HepG2 (cell line): ENCODE measurements at regions not wholly inside any gene's neighbourhood (a gene's known extent, or its start where the extent isn't known, plus 50 kb on each side); places are given as distances from the start of the nearest gene placed in this dataset.

Source experiments
- ATAC-seq: fragments of 200-7000 bp; cut with Tn5 transposase; 3 replicates; pipeline ENCODE4 v1.9.1; 2020; ENCODE audit warnings: mild to moderate bottlenecking, moderate library complexity
- BruUV-seq: library from RNA; stranded (reverse); fragments of 400-500 nt; replicated peaks from 2 replicates; lab custom pipeline; 2021; lab: Mats Ljungman, UMichigan
- CTCF ChIA-PET: fragments of 300-600 bp; formaldehyde crosslinking; extraction: SDS; loops from one replicate; lab custom pipeline; 2021; ENCODE audit warnings: low total read pairs, inconsistent platforms, low intra/inter-chr PET ratio; lab: Yijun Ruan, JAX
- POLR2A ChIA-PET: fragments of 350-600 bp; sonication (Branson Sonifier 250); formaldehyde crosslinking; loops from one replicate; lab custom pipeline; 2020; ENCODE audit warnings: antibody characterized with exemption, inconsistent platforms; lab: Yijun Ruan, JAX
- DNase-seq: peaks from one replicate; pipeline ENCODE4 v3.0.0-alpha.2; 2015; ENCODE audit warnings: low spot score
- FAIRE-seq: peaks from 3 replicates; lab custom pipeline; 2011; peaks lifted over from hg19 to GRCh38; lab: Jason Lieb, UNC
- H2AFZ ChIP-seq: one replicate; pipeline ENCODE4 v1.6.1; 2011; ENCODE audit warnings: low read length, inconsistent platforms
- H3K27ac ChIP-seq: fragments of 300-600 bp; 3 replicates; pipeline ENCODE4 v1.8.0; 2011; ENCODE audit warnings: mixed run types, mild to moderate bottlenecking, mixed read lengths, low read length, inconsistent platforms; ENCODE audit not compliant: insufficient read depth; ENCODE audit errors: extremely low read length
- H3K27me3 ChIP-seq, 2 experiments: fragments of 200-600 bp in 1 of 2; 2 replicates in 1 of 2; 3 replicates in 1 of 2; pipeline versions ENCODE4 v1.6.0 to v1.8.0; 2011; ENCODE audit warnings: low read length in 2 of 2, mild to moderate bottlenecking in 2 of 2, moderate library complexity in 2 of 2, inconsistent platforms in 1 of 2; ENCODE audit not compliant: insufficient read depth in 2 of 2, control insufficient read depth in 1 of 2
- H3K36me3 ChIP-seq, 2 experiments: fragments of 200-600 bp in 1 of 2; replicated peaks in 1 of 2; 2 replicates in 1 of 2; 3 replicates in 1 of 2; pipeline versions ENCODE4 v1.5.1 to v1.8.0; 2011; ENCODE audit warnings: low read length in 2 of 2, inconsistent platforms in 1 of 2; ENCODE audit not compliant: insufficient read depth in 2 of 2, control insufficient read depth in 1 of 2
- H3K4me1 ChIP-seq: 2 replicates; pipeline ENCODE4 v1.5.1; 2012; ENCODE audit warnings: low read length, inconsistent platforms; ENCODE audit not compliant: insufficient read depth
- H3K4me2 ChIP-seq: 2 replicates; pipeline ENCODE4 v1.6.0; 2011; ENCODE audit warnings: low read depth, low read length, inconsistent platforms
- H3K4me3 ChIP-seq, 3 experiments: fragments of 200-600 bp in 1 of 3; sonication (generic), shearing (Covaris generic) in 1 of 3; replicated peaks in 1 of 3; 2 replicates each; pipeline ENCODE4 v1.5.1; 2011 to 2016; ENCODE audit warnings: low read length in 3 of 3, inconsistent platforms in 2 of 3, low read depth in 2 of 3, mild to moderate bottlenecking in 2 of 3, control low read depth in 1 of 3, mixed read lengths in 1 of 3; ENCODE audit not compliant: insufficient read depth in 1 of 3
- H3K79me2 ChIP-seq: one replicate; pipeline ENCODE4 v1.6.1; 2011; ENCODE audit warnings: low read length, inconsistent platforms; ENCODE audit not compliant: insufficient read depth
- H3K9ac ChIP-seq: 2 replicates; pipeline ENCODE4 v1.6.0; 2011; ENCODE audit warnings: mild to moderate bottlenecking, low read depth, low read length, inconsistent platforms; ENCODE audit not compliant: insufficient read depth
- H3K9me3 ChIP-seq: 2 replicates; pipeline ENCODE4 v1.5.1; 2012; ENCODE audit warnings: mild to moderate bottlenecking, low read length
- H4K20me1 ChIP-seq: 2 replicates; pipeline ENCODE4 v1.6.0; 2011; ENCODE audit warnings: inconsistent platforms, mild to moderate bottlenecking, low read length, moderate library complexity; ENCODE audit not compliant: insufficient read depth
- CREM ChIP-seq, 2 experiments: sonication (generic) in 1 of 2; formaldehyde crosslinking in 1 of 2; IDR thresholded peaks; 2 replicates each; pipeline versions ENCODE4 v1.4.0 to v1.6.1; 2016 to 2020; ENCODE audit warnings: antibody characterized with exemption in 1 of 2, mild to moderate bottlenecking in 1 of 2, missing genetic modification reagents in 1 of 2
- JUNB ChIP-seq: sonication (generic); formaldehyde crosslinking; IDR thresholded peaks from 2 replicates; pipeline ENCODE4 v1.8.0; 2022; ENCODE audit warnings: missing genetic modification reagents, mild to moderate bottlenecking, borderline replicate concordance
- MBNL3 ChIP-seq: fragments of 250-450 bp; sonication (Bioruptor Pico); conservative IDR thresholded peaks from 2 replicates; pipeline ENCODE4 v1.8.0; 2022; ENCODE audit warnings: mild to moderate bottlenecking, inconsistent platforms
- SALL2 ChIP-seq: sonication (generic); formaldehyde crosslinking; IDR thresholded peaks from 2 replicates; pipeline ENCODE4 v1.8.1; 2023; ENCODE audit warnings: mild to moderate bottlenecking, missing genetic modification reagents, inconsistent platforms
- TBX2 ChIP-seq: sonication (generic); formaldehyde crosslinking; IDR thresholded peaks from 2 replicates; pipeline ENCODE4 v1.5.0; 2020; ENCODE audit warnings: missing genetic modification reagents, mild to moderate bottlenecking, borderline replicate concordance
- ZNF761 ChIP-seq: sonication (generic); formaldehyde crosslinking; conservative IDR thresholded peaks from 2 replicates; pipeline ENCODE4 v1.4.0; 2020; ENCODE audit warnings: mild to moderate bottlenecking, missing genetic modification reagents
- WGBS: methylation state at CpG from one replicate; pipeline ENCODE4 v1.1.6; 2017; ENCODE audit warnings: low lambda C conversion rate; 5-methylcytosine and 5-hydroxymethylcytosine counted together
- in situ Hi-C: cut with HindIII; loops from 2 replicates; pipeline ENCODE4 v1.10.0; 2017; ENCODE audit warnings: low pct_unique_long_range_greater_than_20kb; ENCODE audit not compliant: extremely low pct_ligation_motif_present
- intact Hi-C: fragments of 100-400 bp; cut with micrococcal nuclease; formaldehyde crosslinking; loops from one replicate; pipeline ENCODE4 v1.10.0; 2022; ENCODE audit not compliant: unreplicated experiment
- TF ChIP-seq, protein P1 (sequence below): sonication (generic); formaldehyde crosslinking; IDR thresholded peaks from 2 replicates; pipeline ENCODE4 v1.5.0; 2020; ENCODE audit warnings: mild to moderate bottlenecking, missing genetic modification reagents, borderline replicate concordance
- TF ChIP-seq, protein P2 (sequence below): sonication (generic); formaldehyde crosslinking; IDR thresholded peaks from 2 replicates; pipeline ENCODE4 v1.5.0; 2020; ENCODE audit warnings: missing genetic modification reagents

DNA sequence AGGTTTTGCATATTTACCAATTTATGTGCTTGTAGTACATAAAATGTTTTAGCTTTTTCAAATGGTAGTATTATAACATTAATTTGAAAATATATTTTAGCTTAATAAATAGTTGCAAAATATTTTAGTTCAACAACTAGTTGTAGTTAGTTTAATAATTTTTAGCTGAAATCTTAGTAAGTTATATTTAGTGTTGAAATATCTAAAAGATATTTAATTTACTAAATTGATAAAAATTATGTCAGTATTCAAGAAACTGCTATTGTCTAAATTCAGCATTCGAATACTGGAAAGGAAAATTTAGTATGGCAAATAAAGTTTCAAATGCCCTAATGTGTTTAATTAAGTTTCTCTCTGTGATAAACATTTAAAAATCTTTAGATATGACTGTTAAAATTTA is 754.5 kb upstream of the MIR17HG start:
- in situ Hi-C loops = no loop called here
- no peaks in the 10 kb centered on the region for H4K20me1 ChIP-seq
- WGBS = 8% methylated on average over 1 of the region's 1 CpG
- no peak for FAIRE-seq
- peaks cover 29% of the 10 kb centered on the region for H3K9me3 ChIP-seq
- H2AFZ ChIP-seq = no peak overlapping the region
- intact Hi-C loops = no loop called here
- H3K4me2 ChIP-seq = no peak overlapping the region
- no peak overlapping the region for H3K4me3 ChIP-seq
- ChIA-PET CTCF (no interaction called here), POLR2A (no interaction called here)
- no peak overlapping the region for H3K9ac ChIP-seq
- H3K27ac ChIP-seq = no peak overlapping the region
- BruUV-seq = no TSS peak
- ATAC-seq = no peak
- DNase-seq = no peak
- TF ChIP-seq ZNF761 = no peak
- no peak for TF ChIP-seq TBX2 (CRISPR knock-in tag)
- TF ChIP-seq, protein P1, sequence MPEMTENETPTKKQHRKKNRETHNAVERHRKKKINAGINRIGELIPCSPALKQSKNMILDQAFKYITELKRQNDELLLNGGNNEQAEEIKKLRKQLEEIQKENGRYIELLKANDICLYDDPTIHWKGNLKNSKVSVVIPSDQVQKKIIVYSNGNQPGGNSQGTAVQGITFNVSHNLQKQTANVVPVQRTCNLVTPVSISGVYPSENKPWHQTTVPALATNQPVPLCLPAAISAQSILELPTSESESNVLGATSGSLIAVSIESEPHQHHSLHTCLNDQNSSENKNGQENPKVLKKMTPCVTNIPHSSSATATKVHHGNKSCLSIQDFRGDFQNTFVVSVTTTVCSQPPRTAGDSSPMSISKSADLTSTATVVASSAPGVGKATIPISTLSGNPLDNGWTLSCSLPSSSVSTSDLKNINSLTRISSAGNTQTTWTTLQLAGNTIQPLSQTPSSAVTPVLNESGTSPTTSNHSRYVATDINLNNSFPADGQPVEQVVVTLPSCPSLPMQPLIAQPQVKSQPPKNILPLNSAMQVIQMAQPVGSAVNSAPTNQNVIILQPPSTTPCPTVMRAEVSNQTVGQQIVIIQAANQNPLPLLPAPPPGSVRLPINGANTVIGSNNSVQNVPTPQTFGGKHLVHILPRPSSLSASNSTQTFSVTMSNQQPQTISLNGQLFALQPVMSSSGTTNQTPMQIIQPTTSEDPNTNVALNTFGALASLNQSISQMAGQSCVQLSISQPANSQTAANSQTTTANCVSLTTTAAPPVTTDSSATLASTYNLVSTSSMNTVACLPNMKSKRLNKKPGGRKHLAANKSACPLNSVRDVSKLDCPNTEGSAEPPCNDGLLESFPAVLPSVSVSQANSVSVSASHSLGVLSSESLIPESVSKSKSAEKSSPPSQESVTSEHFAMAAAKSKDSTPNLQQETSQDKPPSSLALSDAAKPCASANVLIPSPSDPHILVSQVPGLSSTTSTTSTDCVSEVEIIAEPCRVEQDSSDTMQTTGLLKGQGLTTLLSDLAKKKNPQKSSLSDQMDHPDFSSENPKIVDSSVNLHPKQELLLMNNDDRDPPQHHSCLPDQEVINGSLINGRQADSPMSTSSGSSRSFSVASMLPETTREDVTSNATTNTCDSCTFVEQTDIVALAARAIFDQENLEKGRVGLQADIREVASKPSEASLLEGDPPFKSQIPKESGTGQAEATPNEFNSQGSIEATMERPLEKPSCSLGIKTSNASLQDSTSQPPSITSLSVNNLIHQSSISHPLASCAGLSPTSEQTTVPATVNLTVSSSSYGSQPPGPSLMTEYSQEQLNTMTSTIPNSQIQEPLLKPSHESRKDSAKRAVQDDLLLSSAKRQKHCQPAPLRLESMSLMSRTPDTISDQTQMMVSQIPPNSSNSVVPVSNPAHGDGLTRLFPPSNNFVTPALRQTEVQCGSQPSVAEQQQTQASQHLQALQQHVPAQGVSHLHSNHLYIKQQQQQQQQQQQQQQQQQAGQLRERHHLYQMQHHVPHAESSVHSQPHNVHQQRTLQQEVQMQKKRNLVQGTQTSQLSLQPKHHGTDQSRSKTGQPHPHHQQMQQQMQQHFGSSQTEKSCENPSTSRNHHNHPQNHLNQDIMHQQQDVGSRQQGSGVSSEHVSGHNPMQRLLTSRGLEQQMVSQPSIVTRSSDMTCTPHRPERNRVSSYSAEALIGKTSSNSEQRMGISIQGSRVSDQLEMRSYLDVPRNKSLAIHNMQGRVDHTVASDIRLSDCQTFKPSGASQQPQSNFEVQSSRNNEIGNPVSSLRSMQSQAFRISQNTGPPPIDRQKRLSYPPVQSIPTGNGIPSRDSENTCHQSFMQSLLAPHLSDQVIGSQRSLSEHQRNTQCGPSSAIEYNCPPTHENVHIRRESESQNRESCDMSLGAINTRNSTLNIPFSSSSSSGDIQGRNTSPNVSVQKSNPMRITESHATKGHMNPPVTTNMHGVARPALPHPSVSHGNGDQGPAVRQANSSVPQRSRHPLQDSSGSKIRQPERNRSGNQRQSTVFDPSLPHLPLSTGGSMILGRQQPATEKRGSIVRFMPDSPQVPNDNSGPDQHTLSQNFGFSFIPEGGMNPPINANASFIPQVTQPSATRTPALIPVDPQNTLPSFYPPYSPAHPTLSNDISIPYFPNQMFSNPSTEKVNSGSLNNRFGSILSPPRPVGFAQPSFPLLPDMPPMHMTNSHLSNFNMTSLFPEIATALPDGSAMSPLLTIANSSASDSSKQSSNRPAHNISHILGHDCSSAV (CRISPR knock-in tag) = no peak
- TF ChIP-seq MBNL3 (CRISPR knock-in tag) = no peak
- no peak for TF ChIP-seq JUNB
- TF ChIP-seq CREM (IDR thresholded peaks at IDR 0.05) = no peak
- TF ChIP-seq CREM (CRISPR knock-in tag; IDR thresholded peaks at IDR 0.05) = no peak
- TF ChIP-seq, protein P2, sequence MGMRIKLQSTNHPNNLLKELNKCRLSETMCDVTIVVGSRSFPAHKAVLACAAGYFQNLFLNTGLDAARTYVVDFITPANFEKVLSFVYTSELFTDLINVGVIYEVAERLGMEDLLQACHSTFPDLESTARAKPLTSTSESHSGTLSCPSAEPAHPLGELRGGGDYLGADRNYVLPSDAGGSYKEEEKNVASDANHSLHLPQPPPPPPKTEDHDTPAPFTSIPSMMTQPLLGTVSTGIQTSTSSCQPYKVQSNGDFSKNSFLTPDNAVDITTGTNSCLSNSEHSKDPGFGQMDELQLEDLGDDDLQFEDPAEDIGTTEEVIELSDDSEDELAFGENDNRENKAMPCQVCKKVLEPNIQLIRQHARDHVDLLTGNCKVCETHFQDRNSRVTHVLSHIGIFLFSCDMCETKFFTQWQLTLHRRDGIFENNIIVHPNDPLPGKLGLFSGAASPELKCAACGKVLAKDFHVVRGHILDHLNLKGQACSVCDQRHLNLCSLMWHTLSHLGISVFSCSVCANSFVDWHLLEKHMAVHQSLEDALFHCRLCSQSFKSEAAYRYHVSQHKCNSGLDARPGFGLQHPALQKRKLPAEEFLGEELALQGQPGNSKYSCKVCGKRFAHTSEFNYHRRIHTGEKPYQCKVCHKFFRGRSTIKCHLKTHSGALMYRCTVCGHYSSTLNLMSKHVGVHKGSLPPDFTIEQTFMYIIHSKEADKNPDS (CRISPR knock-in tag) = no peak
- TF ChIP-seq SALL2 (CRISPR knock-in tag) = no peak
- no peaks in the 10 kb centered on the region for H3K4me1 ChIP-seq
- H3K36me3 ChIP-seq = no peaks in the 10 kb centered on the region
- H3K27me3 ChIP-seq = no peaks in the 10 kb centered on the region
- H3K79me2 ChIP-seq = no peaks in the 10 kb centered on the region
